ENCODE measurements at regions not wholly inside any gene's neighbourhood (a gene's known extent, or its start where the extent isn't known, plus 50 kb on each side); places are given as distances from the start of the nearest gene placed in this dataset.
A peak's percentile ranks its signal among the peaks of the same experiment; 100 is the strongest.

GRCh38 chr15:62779036-62779770 is 263.3 kb upstream of the TPM1 start:
- WGBS, 2 donors (ENCODE audit: extremely low coverage in 2 of 2, insufficient read length in 2 of 2, insufficient replicate concordance in 1 of 2): no CpG with 5 or more reads among the region's 8 CpGs
- Histone ChIP-seq H2AFZ (ENCODE audit: low read length) (no peak overlapping the region), H4K8ac (ENCODE audit: low read depth, low read length) (no peak overlapping the region)

DNA sequence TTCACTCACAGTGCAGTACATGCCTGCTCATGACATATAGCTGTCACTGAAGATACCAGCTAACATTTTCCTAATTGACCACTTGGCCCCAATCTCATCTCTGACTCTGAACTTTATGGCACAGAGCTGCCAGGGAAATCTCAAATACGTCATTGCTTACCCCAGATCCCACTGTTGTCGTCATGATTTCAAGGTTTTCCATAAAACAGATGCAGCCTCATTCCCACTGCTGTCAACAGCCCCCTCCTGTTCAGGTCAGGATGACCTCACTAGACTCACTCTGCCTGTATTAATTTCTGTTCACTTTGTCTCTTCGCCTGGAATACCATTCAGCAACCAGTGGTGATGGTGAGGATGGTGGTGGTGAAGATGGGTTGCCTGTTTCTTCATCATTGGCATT is 262.6 kb upstream of the TPM1 start:
- Histone ChIP-seq H2BK120ac (ENCODE audit: low read depth, low read length) (no peak overlapping the region), H3K79me1 (ENCODE audit: low read depth, low read length) (no peaks in the 10 kb centered on the region), H4K91ac (ENCODE audit: low read depth, low read length, poor library complexity) (no peak overlapping the region), H2AK5ac (ENCODE audit: low read depth, low read length) (no peak overlapping the region), H3K4ac (ENCODE audit: low read length) (no peak overlapping the region), H4K8ac (ENCODE audit: low read depth, low read length) (no peak overlapping the region), H3K23ac (ENCODE audit: low read depth, low read length, poor library complexity) (no peak overlapping the region), H3K4me1 (ENCODE audit: control insufficient read depth in 2 of 2, insufficient read depth in 1 of 2, low read depth in 1 of 2, low read length in 2 of 2) (peaks cover 8 to 12% of the 10 kb centered on the region in 2 donors), H2BK15ac (ENCODE audit: low read length) (no peak overlapping the region), H3K14ac (ENCODE audit: low read length) (no peak overlapping the region), H3K9me3 (replicated peaks in 1 of 2; ENCODE audit: control insufficient read depth in 2 of 2, insufficient read depth in 1 of 2, low read depth in 1 of 2, low read length in 2 of 2) (no peaks in the 10 kb centered on the region), H2AFZ (ENCODE audit: low read length) (no peak overlapping the region), H3K4me3 (ENCODE audit: low read length in 2 of 2) (no peak overlapping the region), H3K18ac (ENCODE audit: low read length) (no peak overlapping the region), H2BK12ac (ENCODE audit: low read length) (no peak overlapping the region), H3K36me3 (replicated peaks in 1 of 2; ENCODE audit: control insufficient read depth in 2 of 2, insufficient read depth in 2 of 2, low read length in 2 of 2) (peaks cover 0 to 3% of the 10 kb centered on the region in 2 donors), H2BK5ac (ENCODE audit: low read length) (no peak overlapping the region), H3K9ac (ENCODE audit: low read depth, low read length, poor library complexity) (no peak overlapping the region), H3K27me3 (ENCODE audit: control insufficient read depth in 3 of 3, insufficient read depth in 3 of 3, low read depth in 1 of 3, low read length in 3 of 3) (no peaks in the 10 kb centered on the region), H3K4me2 (ENCODE audit: insufficient read depth, low read length, poor library complexity, severe bottlenecking) (no peak overlapping the region), H3K27ac (replicated peaks; ENCODE audit: low read length) (no peak overlapping the region)
- DNase-seq (ENCODE audit: low spot score): no peak
- no CpG with 5 or more reads among the region's 3 CpGs for WGBS, 2 donors (ENCODE audit: extremely low coverage in 2 of 2, insufficient read length in 2 of 2, insufficient replicate concordance in 1 of 2)

More at GRCh38 chr15:62779036-62779770, 263.3 kb upstream of the TPM1 start:
- Histone ChIP-seq H3K27me3 (ENCODE audit: control insufficient read depth in 3 of 3, insufficient read depth in 3 of 3, low read depth in 1 of 3, low read length in 3 of 3) (no peaks in the 10 kb centered on the region), H2BK15ac (ENCODE audit: low read length) (no peak overlapping the region), H3K9ac (ENCODE audit: low read depth, low read length, poor library complexity) (no peak overlapping the region), H2BK120ac (ENCODE audit: low read depth, low read length) (no peak overlapping the region), H3K4me3 (ENCODE audit: low read length in 2 of 2) (no peak overlapping the region), H3K4me1 (ENCODE audit: control insufficient read depth in 2 of 2, insufficient read depth in 1 of 2, low read depth in 1 of 2, low read length in 2 of 2) (peaks cover 8 to 12% of the 10 kb centered on the region in 2 donors), H3K18ac (ENCODE audit: low read length) (peak overlapping the region; percentile 32), H3K27ac (replicated peaks; ENCODE audit: low read length) (no peak overlapping the region), H2AK5ac (ENCODE audit: low read depth, low read length) (no peak overlapping the region), H3K14ac (ENCODE audit: low read length) (no peak overlapping the region), H3K36me3 (replicated peaks in 1 of 2; ENCODE audit: control insufficient read depth in 2 of 2, insufficient read depth in 2 of 2, low read length in 2 of 2) (peaks cover 0 to 3% of the 10 kb centered on the region in 2 donors), H3K23ac (ENCODE audit: low read depth, low read length, poor library complexity) (no peak overlapping the region), H4K91ac (ENCODE audit: low read depth, low read length, poor library complexity) (no peak overlapping the region), H2BK12ac (ENCODE audit: low read length) (no peak overlapping the region), H3K4me2 (ENCODE audit: insufficient read depth, low read length, poor library complexity, severe bottlenecking) (no peak overlapping the region), H2BK5ac (ENCODE audit: low read length) (no peak overlapping the region), H3K79me1 (ENCODE audit: low read depth, low read length) (no peaks in the 10 kb centered on the region), H3K9me3 (replicated peaks in 1 of 2; ENCODE audit: control insufficient read depth in 2 of 2, insufficient read depth in 1 of 2, low read depth in 1 of 2, low read length in 2 of 2) (no peaks in the 10 kb centered on the region), H3K4ac (ENCODE audit: low read length) (no peak overlapping the region)
- no peak for DNase-seq (ENCODE audit: low spot score)

- DNase-seq (ENCODE audit: low spot score): no peak
- Histone ChIP-seq H2BK120ac (ENCODE audit: low read depth, low read length) (no peak overlapping the region), H3K23ac (ENCODE audit: low read depth, low read length, poor library complexity) (no peak overlapping the region), H3K79me1 (ENCODE audit: low read depth, low read length) (no peaks in the 10 kb centered on the region), H3K9me3 (replicated peaks in 1 of 2; ENCODE audit: control insufficient read depth in 2 of 2, insufficient read depth in 1 of 2, low read depth in 1 of 2, low read length in 2 of 2) (no peaks in the 10 kb centered on the region), H2BK5ac (ENCODE audit: low read length) (no peak overlapping the region), H2BK12ac (ENCODE audit: low read length) (no peak overlapping the region), H3K18ac (ENCODE audit: low read length) (no peak overlapping the region), H3K27me3 (ENCODE audit: control insufficient read depth in 3 of 3, insufficient read depth in 3 of 3, low read depth in 1 of 3, low read length in 3 of 3) (no peaks in the 10 kb centered on the region), H3K9ac (ENCODE audit: low read depth, low read length, poor library complexity) (no peak overlapping the region), H2AK5ac (ENCODE audit: low read depth, low read length) (no peak overlapping the region), H3K27ac (replicated peaks; ENCODE audit: low read length) (no peak overlapping the region), H3K36me3 (replicated peaks in 1 of 2; ENCODE audit: control insufficient read depth in 2 of 2, insufficient read depth in 2 of 2, low read length in 2 of 2) (no peaks in the 10 kb centered on the region), H2BK15ac (ENCODE audit: low read length) (no peak overlapping the region), H3K4me2 (ENCODE audit: insufficient read depth, low read length, poor library complexity, severe bottlenecking) (no peak overlapping the region), H3K14ac (ENCODE audit: low read length) (no peak overlapping the region), H3K4me3 (ENCODE audit: low read length in 2 of 2) (no peak overlapping the region), H3K4ac (ENCODE audit: low read length) (no peak overlapping the region), H2AFZ (ENCODE audit: low read length) (no peak overlapping the region), H4K91ac (ENCODE audit: low read depth, low read length, poor library complexity) (no peak overlapping the region), H3K4me1 (ENCODE audit: control insufficient read depth in 2 of 2, insufficient read depth in 1 of 2, low read depth in 1 of 2, low read length in 2 of 2) (peaks cover 8 to 16% of the 10 kb centered on the region in 2 donors), H4K8ac (ENCODE audit: low read depth, low read length) (no peak overlapping the region)
- WGBS, 2 donors (ENCODE audit: extremely low coverage in 2 of 2, insufficient read length in 2 of 2, insufficient replicate concordance in 1 of 2): no CpG with 5 or more reads among the region's 5 CpGs
Measured at GRCh38 chr15:62781081-62781497, 261.5 kb upstream of the TPM1 start.

DNA sequence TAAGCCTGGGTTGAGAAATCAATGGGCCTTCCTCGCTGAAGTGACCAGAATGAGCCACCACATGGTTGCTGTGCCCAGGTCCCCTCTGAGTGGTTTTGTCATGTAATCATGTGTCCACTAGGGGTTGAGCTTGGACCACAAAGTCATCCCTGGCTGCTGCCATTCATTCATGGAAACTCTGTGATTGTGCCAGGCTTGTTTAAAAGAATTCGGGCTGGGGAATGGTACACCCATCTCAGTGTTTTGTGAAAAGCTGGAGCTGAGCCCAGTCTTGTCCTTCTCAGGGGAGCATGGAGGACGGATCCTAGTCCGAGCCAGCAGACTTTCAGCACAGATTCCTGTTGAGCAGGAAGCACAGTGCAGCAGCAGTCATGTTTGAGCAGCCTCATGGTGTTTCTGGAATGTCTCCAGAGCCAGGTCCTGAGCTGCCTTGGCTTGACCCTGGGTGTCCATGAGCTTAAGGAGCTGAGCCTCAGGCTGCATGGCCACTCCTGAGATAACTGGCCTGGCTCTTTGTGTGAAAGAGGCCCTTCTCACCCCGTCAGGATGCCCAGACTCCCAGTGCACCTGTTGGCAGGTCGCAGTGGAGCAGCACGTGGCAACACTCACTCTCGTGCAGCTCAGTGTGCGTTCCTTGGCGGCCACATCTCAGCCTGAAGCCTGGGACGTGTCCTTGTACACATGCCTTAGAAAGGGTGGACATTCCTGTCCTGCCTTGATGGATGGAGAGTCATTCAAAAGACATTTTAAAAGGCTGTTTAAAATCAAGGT is 260.3 kb upstream of the TPM1 start:
- Histone ChIP-seq H3K9me3 (replicated peaks in 1 of 2; ENCODE audit: control insufficient read depth in 2 of 2, insufficient read depth in 1 of 2, low read depth in 1 of 2, low read length in 2 of 2) (no peaks in the 10 kb centered on the region), H3K4ac (ENCODE audit: low read length) (no peak overlapping the region), H3K27me3 (ENCODE audit: control insufficient read depth in 3 of 3, insufficient read depth in 3 of 3, low read depth in 1 of 3, low read length in 3 of 3) (no peaks in the 10 kb centered on the region), H2BK15ac (ENCODE audit: low read length) (no peak overlapping the region), H3K4me3 (ENCODE audit: low read length in 2 of 2) (no peak overlapping the region), H3K18ac (ENCODE audit: low read length) (peak overlapping the region; percentile 84), H2BK5ac (ENCODE audit: low read length) (no peak overlapping the region), H2BK12ac (ENCODE audit: low read length) (peak overlapping the region; percentile 31), H3K4me2 (ENCODE audit: insufficient read depth, low read length, poor library complexity, severe bottlenecking) (no peak overlapping the region), H3K79me1 (ENCODE audit: low read depth, low read length) (no peaks in the 10 kb centered on the region), H2AK5ac (ENCODE audit: low read depth, low read length) (peak overlapping the region; percentile 2), H3K23ac (ENCODE audit: low read depth, low read length, poor library complexity) (no peak overlapping the region), H3K27ac (replicated peaks; ENCODE audit: low read length) (no peak overlapping the region), H4K91ac (ENCODE audit: low read depth, low read length, poor library complexity) (peak overlapping the region; percentile 27), H2BK120ac (ENCODE audit: low read depth, low read length) (no peak overlapping the region), H3K9ac (ENCODE audit: low read depth, low read length, poor library complexity) (no peak overlapping the region), H3K4me1 (ENCODE audit: control insufficient read depth in 2 of 2, insufficient read depth in 1 of 2, low read depth in 1 of 2, low read length in 2 of 2) (peaks cover 8 to 20% of the 10 kb centered on the region in 2 donors), H2AFZ (ENCODE audit: low read length) (no peak overlapping the region), H3K36me3 (replicated peaks in 1 of 2; ENCODE audit: control insufficient read depth in 2 of 2, insufficient read depth in 2 of 2, low read length in 2 of 2) (no peaks in the 10 kb centered on the region), H3K14ac (ENCODE audit: low read length) (no peak overlapping the region), H4K8ac (ENCODE audit: low read depth, low read length) (no peak overlapping the region)
- no CpG with 5 or more reads among the region's 11 CpGs for WGBS, 2 donors (ENCODE audit: extremely low coverage in 2 of 2, insufficient read length in 2 of 2, insufficient replicate concordance in 1 of 2)
- DNase-seq (ENCODE audit: low spot score): peak; percentile 65
